Neural cell (in vitro differentiated cells): ENCODE measurements at regions not wholly inside any gene's neighbourhood (a gene's known extent, or its start where the extent isn't known, plus 50 kb on each side); places are given as distances from the start of the nearest gene placed in this dataset.

ENCODE experiments used
- H2AFZ ChIP-seq: fragments of 200-600, 300-800 bp; sonication (generic), shearing (Covaris generic); 2 replicates; pipeline ENCODE4 v1.6.0; 2014; ENCODE audit warnings: low read depth, mild to moderate bottlenecking, antibody characterized with exemption, low read length, moderate library complexity
- H3F3A ChIP-seq: fragments of 200-600 bp; shearing (Covaris generic); 2 replicates; pipeline ENCODE4 v1.6.1; 2016; ENCODE audit warnings: mild to moderate bottlenecking, moderate library complexity, mixed read lengths, antibody characterized with exemption, low read length; ENCODE audit not compliant: insufficient read depth, poor library complexity, severe bottlenecking
- H3K27ac ChIP-seq: fragments of 200-600, 300-800 bp; sonication (generic), shearing (Covaris generic); 2 replicates; pipeline ENCODE4 v1.5.1; 2014; ENCODE audit warnings: mild to moderate bottlenecking, low read length, moderate library complexity
- H3K27me3 ChIP-seq: fragments of 300-800, 200-600 bp; sonication (generic), shearing (Covaris generic); 2 replicates; pipeline ENCODE4 v1.6.0; 2014; ENCODE audit warnings: mild to moderate bottlenecking, low read depth, low read length, moderate library complexity; ENCODE audit not compliant: insufficient read depth
- H3K36me3 ChIP-seq: fragments of 300-800, 200-600 bp; sonication (generic), shearing (Covaris generic); 2 replicates; pipeline ENCODE4 v1.5.1; 2014; ENCODE audit warnings: mild to moderate bottlenecking, antibody characterized with exemption, low read length, moderate library complexity; ENCODE audit not compliant: insufficient read depth
- H3K4me2 ChIP-seq: fragments of 300-800, 200-600 bp; sonication (generic), shearing (Covaris generic); 2 replicates; pipeline ENCODE4 v1.6.0; 2014; ENCODE audit warnings: mild to moderate bottlenecking, low read length
- H3K4me3 ChIP-seq: fragments of 300-800, 200-600 bp; sonication (generic), shearing (Covaris generic); 2 replicates; pipeline ENCODE4 v1.5.1; 2014; ENCODE audit warnings: mild to moderate bottlenecking, low read length, moderate library complexity
- H3K79me2 ChIP-seq: fragments of 200-600 bp; shearing (Covaris generic); replicated peaks from 2 replicates; pipeline ENCODE4 v1.6.0; 2014; ENCODE audit warnings: mild to moderate bottlenecking, low read length, moderate library complexity; ENCODE audit not compliant: insufficient read depth
- H3K9ac ChIP-seq: fragments of 300-800, 200-600 bp; sonication (generic), shearing (Covaris generic); 2 replicates; pipeline ENCODE4 v1.6.1; 2016; ENCODE audit warnings: mild to moderate bottlenecking, low read length, mixed read lengths
- H3K9me2 ChIP-seq: fragments of 200-600 bp; shearing (Covaris generic); 2 replicates; pipeline ENCODE4 v1.6.1; 2016; ENCODE audit warnings: mild to moderate bottlenecking, low read length, mixed read lengths; ENCODE audit not compliant: insufficient read depth
- H3K9me3 ChIP-seq: fragments of 200-600, 300-800 bp; sonication (generic), shearing (Covaris generic); 2 replicates; pipeline ENCODE4 v1.6.1; 2016; ENCODE audit warnings: mild to moderate bottlenecking, mixed run types, low read length, moderate library complexity, mixed read lengths
- H4K20me1 ChIP-seq: fragments of 200-600 bp; shearing (Covaris generic); 2 replicates; pipeline ENCODE4 v1.6.1; 2016; ENCODE audit warnings: mild to moderate bottlenecking, mixed run types; ENCODE audit not compliant: insufficient read depth
- EP300 ChIP-seq: fragments of 450-650 bp; conservative IDR thresholded peaks from 2 replicates; pipeline ENCODE4 v1.6.1; 2014; ENCODE audit warnings: antibody characterized with exemption, mild to moderate bottlenecking, moderate library complexity; ENCODE audit not compliant: poor library complexity, severe bottlenecking
- EZH2 ChIP-seq: fragments of 200-600, 300-800 bp; shearing (Covaris generic), sonication (generic); IDR thresholded peaks from 2 replicates; pipeline ENCODE4 v1.6.1; 2014; ENCODE audit warnings: antibody characterized with exemption, low read length, borderline replicate concordance, mild to moderate bottlenecking; ENCODE audit not compliant: insufficient read depth, poor library complexity, severe bottlenecking
- MXI1 ChIP-seq: fragments of 450-650 bp; conservative IDR thresholded peaks from 2 replicates; pipeline ENCODE4 v1.6.1; 2014; ENCODE audit warnings: antibody characterized with exemption, mild to moderate bottlenecking; ENCODE audit not compliant: poor library complexity, severe bottlenecking
- POLR2AphosphoS5 ChIP-seq: IDR thresholded peaks from 2 replicates; pipeline ENCODE4 v1.6.1; 2012
- RAD21 ChIP-seq: fragments of 450-650 bp; conservative IDR thresholded peaks from 2 replicates; pipeline ENCODE4 v1.6.1; 2014; ENCODE audit warnings: antibody characterized with exemption, mild to moderate bottlenecking, moderate library complexity
- SMC3 ChIP-seq: fragments of 450-650 bp; conservative IDR thresholded peaks from 2 replicates; pipeline ENCODE4 v1.6.1; 2014; ENCODE audit warnings: antibody characterized with exemption, mild to moderate bottlenecking, moderate library complexity; ENCODE audit not compliant: poor library complexity
- TAF1 ChIP-seq: IDR thresholded peaks from 2 replicates; pipeline ENCODE4 v1.6.1; 2012; ENCODE audit warnings: low read depth
- TF ChIP-seq, protein P1 (sequence below): fragments of 450-650 bp; IDR thresholded peaks from 2 replicates; pipeline ENCODE4 v1.5.1; 2014; ENCODE audit warnings: antibody characterized with exemption, mild to moderate bottlenecking, moderate library complexity; ENCODE audit not compliant: poor library complexity, severe bottlenecking
- TF ChIP-seq, protein P2 (sequence below): IDR thresholded peaks from 2 replicates; pipeline ENCODE4 v1.6.1; 2012; ENCODE audit warnings: borderline replicate concordance

DNA sequence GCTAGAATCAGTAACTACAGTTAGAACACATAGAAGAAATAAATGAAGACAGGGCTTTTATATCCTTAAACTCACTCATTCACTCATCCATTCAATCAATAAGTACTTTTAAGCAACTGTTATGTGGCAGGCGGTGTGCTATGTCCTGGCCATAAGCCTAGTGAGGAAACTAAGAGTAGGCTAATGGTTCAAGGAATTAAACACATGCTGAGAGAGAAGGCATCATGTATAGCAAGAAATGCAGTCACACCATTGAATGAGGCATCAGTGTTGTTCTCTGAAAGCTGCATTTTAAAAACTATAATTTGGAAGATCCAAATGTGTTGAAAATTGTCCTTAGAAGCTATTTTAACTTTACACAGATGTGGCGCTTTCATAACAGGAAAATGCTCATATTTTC is 86.5 kb upstream of the DTNA start:
- no peak overlapping the region for H3K27ac ChIP-seq
- TF ChIP-seq POLR2AphosphoS5 (peak; percentile 60), TAF1 (no peak), MXI1 (no peak)
- no peaks in the 10 kb centered on the region for H4K20me1 ChIP-seq
- H3K79me2 ChIP-seq = no peaks in the 10 kb centered on the region
- no peaks in the 10 kb centered on the region for H3K9me2 ChIP-seq
- no peaks in the 10 kb centered on the region for H3F3A ChIP-seq
- H3K9ac ChIP-seq = no peak overlapping the region
- no peaks in the 10 kb centered on the region for H3K9me3 ChIP-seq
- H2AFZ ChIP-seq = no peak overlapping the region
- no peak overlapping the region for H3K4me2 ChIP-seq
- no peak overlapping the region for H3K4me3 ChIP-seq
- no peaks in the 10 kb centered on the region for H3K27me3 ChIP-seq
- no peaks in the 10 kb centered on the region for H3K36me3 ChIP-seq

DNA sequence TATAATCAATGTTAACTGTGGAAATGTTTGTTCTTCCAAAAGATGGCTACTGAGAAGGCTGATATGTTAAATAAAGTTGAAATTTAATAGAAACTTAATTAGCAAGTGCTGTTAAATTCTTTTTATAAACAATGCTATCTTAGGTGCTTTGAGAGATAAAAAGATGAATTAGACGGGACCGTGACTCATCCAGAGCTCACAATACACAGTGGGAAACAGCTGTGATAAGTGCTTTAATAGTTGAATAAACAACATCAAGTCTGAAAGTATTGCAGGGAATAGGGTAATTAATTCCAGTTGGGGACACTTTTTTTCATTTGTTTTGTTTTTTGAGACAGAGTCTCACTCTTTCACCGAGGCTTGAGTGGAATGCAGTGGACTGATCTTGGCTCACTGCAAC is 85.5 kb upstream of the DTNA start:
- Histone ChIP-seq H3F3A (no peaks in the 10 kb centered on the region), H4K20me1 (no peaks in the 10 kb centered on the region), H3K4me2 (no peak overlapping the region), H3K9me3 (no peaks in the 10 kb centered on the region), H3K4me3 (no peak overlapping the region), H3K27me3 (no peaks in the 10 kb centered on the region), H3K9me2 (no peaks in the 10 kb centered on the region), H3K9ac (no peak overlapping the region), H3K79me2 (no peaks in the 10 kb centered on the region), H3K27ac (no peak overlapping the region), H3K36me3 (no peaks in the 10 kb centered on the region), H2AFZ (no peak overlapping the region)
- TF ChIP-seq EP300 (no peak), TAF1 (no peak), POLR2AphosphoS5 (no peak), EZH2 (no peak), RAD21 (no peak), MXI1 (no peak), SMC3 (no peak)
- TF ChIP-seq, protein P1, sequence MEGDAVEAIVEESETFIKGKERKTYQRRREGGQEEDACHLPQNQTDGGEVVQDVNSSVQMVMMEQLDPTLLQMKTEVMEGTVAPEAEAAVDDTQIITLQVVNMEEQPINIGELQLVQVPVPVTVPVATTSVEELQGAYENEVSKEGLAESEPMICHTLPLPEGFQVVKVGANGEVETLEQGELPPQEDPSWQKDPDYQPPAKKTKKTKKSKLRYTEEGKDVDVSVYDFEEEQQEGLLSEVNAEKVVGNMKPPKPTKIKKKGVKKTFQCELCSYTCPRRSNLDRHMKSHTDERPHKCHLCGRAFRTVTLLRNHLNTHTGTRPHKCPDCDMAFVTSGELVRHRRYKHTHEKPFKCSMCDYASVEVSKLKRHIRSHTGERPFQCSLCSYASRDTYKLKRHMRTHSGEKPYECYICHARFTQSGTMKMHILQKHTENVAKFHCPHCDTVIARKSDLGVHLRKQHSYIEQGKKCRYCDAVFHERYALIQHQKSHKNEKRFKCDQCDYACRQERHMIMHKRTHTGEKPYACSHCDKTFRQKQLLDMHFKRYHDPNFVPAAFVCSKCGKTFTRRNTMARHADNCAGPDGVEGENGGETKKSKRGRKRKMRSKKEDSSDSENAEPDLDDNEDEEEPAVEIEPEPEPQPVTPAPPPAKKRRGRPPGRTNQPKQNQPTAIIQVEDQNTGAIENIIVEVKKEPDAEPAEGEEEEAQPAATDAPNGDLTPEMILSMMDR = no peak
- TF ChIP-seq, protein P2, sequence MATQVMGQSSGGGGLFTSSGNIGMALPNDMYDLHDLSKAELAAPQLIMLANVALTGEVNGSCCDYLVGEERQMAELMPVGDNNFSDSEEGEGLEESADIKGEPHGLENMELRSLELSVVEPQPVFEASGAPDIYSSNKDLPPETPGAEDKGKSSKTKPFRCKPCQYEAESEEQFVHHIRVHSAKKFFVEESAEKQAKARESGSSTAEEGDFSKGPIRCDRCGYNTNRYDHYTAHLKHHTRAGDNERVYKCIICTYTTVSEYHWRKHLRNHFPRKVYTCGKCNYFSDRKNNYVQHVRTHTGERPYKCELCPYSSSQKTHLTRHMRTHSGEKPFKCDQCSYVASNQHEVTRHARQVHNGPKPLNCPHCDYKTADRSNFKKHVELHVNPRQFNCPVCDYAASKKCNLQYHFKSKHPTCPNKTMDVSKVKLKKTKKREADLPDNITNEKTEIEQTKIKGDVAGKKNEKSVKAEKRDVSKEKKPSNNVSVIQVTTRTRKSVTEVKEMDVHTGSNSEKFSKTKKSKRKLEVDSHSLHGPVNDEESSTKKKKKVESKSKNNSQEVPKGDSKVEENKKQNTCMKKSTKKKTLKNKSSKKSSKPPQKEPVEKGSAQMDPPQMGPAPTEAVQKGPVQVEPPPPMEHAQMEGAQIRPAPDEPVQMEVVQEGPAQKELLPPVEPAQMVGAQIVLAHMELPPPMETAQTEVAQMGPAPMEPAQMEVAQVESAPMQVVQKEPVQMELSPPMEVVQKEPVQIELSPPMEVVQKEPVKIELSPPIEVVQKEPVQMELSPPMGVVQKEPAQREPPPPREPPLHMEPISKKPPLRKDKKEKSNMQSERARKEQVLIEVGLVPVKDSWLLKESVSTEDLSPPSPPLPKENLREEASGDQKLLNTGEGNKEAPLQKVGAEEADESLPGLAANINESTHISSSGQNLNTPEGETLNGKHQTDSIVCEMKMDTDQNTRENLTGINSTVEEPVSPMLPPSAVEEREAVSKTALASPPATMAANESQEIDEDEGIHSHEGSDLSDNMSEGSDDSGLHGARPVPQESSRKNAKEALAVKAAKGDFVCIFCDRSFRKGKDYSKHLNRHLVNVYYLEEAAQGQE = no peak
